ENCODE measurements at regions not wholly inside any gene's neighbourhood (a gene's known extent, or its start where the extent isn't known, plus 50 kb on each side); places are given as distances from the start of the nearest gene placed in this dataset.

DNA sequence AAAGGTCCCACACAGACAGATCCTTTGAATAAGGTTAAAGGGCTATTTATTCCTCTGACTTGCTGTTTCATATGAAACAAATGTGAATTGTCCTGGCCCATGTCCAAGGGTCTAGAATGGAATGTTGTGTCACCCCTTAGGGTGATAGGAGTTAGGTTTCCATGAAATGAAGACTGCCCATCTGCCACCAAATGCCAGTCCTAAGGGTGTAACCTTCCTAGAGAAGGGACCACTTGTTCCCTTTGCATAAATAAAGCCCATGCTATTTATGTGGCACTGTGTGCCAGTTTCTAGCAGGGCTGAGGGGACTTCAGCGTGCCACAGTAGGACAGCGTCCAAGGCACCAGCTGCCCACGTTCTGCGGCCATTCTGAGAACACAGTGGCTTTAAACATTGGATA is 171.3 kb downstream of the ABCA8 start:
- TF ChIP-seq CTCF (conservative IDR thresholded peaks at IDR 0.05) (no peak), ZFX (IDR thresholded peaks at IDR 0.05) (no peak)
